Spleen (tissue), 11 donors: ENCODE measurements at regions not wholly inside any gene's neighbourhood (a gene's known extent, or its start where the extent isn't known, plus 50 kb on each side); places are given as distances from the start of the nearest gene placed in this dataset.

Source experiments
- DNase-seq: peaks from one replicate; pipeline ENCODE4 v3.0.0-alpha.2; 2020
- H3K27ac ChIP-seq, 8 donors: fragments of 200-600 bp; sonication (generic) in 7 of 8; 1 replicate in 4 of 8; 2 replicates in 4 of 8; pipeline versions ENCODE4 v1.5.0 to v1.8.0; 2016 to 2021; ENCODE audit warnings: inconsistent platforms in 4 of 8, mild to moderate bottlenecking in 4 of 8, moderate library complexity in 1 of 8
- H3K27me3 ChIP-seq, 7 donors: fragments of 200-600 bp; sonication (generic) in 6 of 7; replicated peaks in 1 of 7; 1 replicate in 4 of 7; 2 replicates in 3 of 7; pipeline versions ENCODE4 v1.5.0 to v1.8.0; 2016 to 2021; ENCODE audit warnings: inconsistent platforms in 3 of 7, mild to moderate bottlenecking in 1 of 7
- H3K36me3 ChIP-seq, 6 donors: fragments of 200-600 bp; sonication (generic) in 5 of 6; 1 replicate in 4 of 6; 2 replicates in 2 of 6; pipeline versions ENCODE4 v1.5.0 to v1.8.0; 2016 to 2021; ENCODE audit warnings: inconsistent platforms in 2 of 6
- H3K4me1 ChIP-seq, 6 donors: fragments of 200-600 bp; sonication (generic) in 5 of 6; 1 replicate in 3 of 6; 2 replicates in 3 of 6; pipeline versions ENCODE4 v1.5.0 to v1.8.0; 2016 to 2021; ENCODE audit warnings: inconsistent platforms in 3 of 6
- H3K4me3 ChIP-seq, 8 donors: fragments of 200-600 bp; sonication (generic) in 7 of 8; 1 replicate in 4 of 8; 2 replicates in 4 of 8; pipeline versions ENCODE4 v1.5.0 to v1.8.0; 2016 to 2021; ENCODE audit warnings: inconsistent platforms in 4 of 8, mild to moderate bottlenecking in 4 of 8, moderate library complexity in 2 of 8
- H3K9me3 ChIP-seq, 8 donors: fragments of 200-600 bp; sonication (generic) in 7 of 8; 1 replicate in 4 of 8; 2 replicates in 4 of 8; pipeline versions ENCODE4 v1.5.0 to v1.8.0; 2016 to 2021; ENCODE audit warnings: inconsistent platforms in 4 of 8
- CTCF ChIP-seq, 11 experiments: fragments of 200-600 bp in 7 of 11; fragments of 450-650 bp in 4 of 11; sonication (generic) in 4 of 11; IDR thresholded peaks in 8 of 11; conservative IDR thresholded peaks in 3 of 11; 1 replicate in 7 of 11; 2 replicates in 4 of 11; pipeline versions ENCODE4 v1.4.0 to v1.8.0; 2016 to 2021; ENCODE audit warnings: antibody characterized with exemption in 11 of 11, inconsistent platforms in 4 of 11, mild to moderate bottlenecking in 1 of 11
- POLR2A ChIP-seq, 3 donors: fragments of 450-650 bp; IDR thresholded peaks; one replicate each; pipeline ENCODE4 v1.5.1; 2017; ENCODE audit warnings: antibody characterized with exemption in 3 of 3, mild to moderate bottlenecking in 1 of 3
- POLR2AphosphoS5 ChIP-seq, 3 donors: sonication (generic); formaldehyde crosslinking; IDR thresholded peaks; one replicate each; pipeline ENCODE4 v1.5.1; 2017; ENCODE audit warnings: antibody characterized with exemption in 3 of 3
- WGBS, 5 donors: extraction: QIAGEN DNeasy Blood & Tissue Kit in 3 of 5; methylation state at CpG; one replicate each; pipeline versions ENCODE4 v1.1.5 to v1.1.7; 2013 to 2018; 5-methylcytosine and 5-hydroxymethylcytosine counted together
- intact Hi-C: fragments of 100-400 bp; cut with DNase I; formaldehyde crosslinking; loops from one replicate; pipeline ENCODE4 v1.15.0; 2023; ENCODE audit warnings: low total_unique reads
- donor health status: healthy with polysubstance abuse.
- donor health status: DM: no; HTN: no; CAD: no; lungs with moderate emphysema.
- donor health status: DM: no; HTN: no; CAD: no.
- donor health status: Bipolar disorder and iron deficiency.
- donor health status: healthy.
- donor health status: DM: no; HTN: no; CAD: no.
- donor health status: DM: yes; HTN: yes; CAD: no.

- no peak for TF ChIP-seq POLR2A (IDR thresholded peaks at IDR 0.05)
- no peak for TF ChIP-seq CTCF (IDR thresholded peaks at IDR 0.05 in 8 of 11, conservative IDR thresholded peaks at IDR 0.05 in 3 of 11)
- no peak for TF ChIP-seq POLR2AphosphoS5 (IDR thresholded peaks at IDR 0.05)
- intact Hi-C loops = no loop called here
- 74 to 82% (median 77%) methylated on average over 7 of the region's 7 CpGs for WGBS, 5 donors
- H3K9me3 ChIP-seq = no peaks in the 10 kb centered on the region
- H3K36me3 ChIP-seq = no peaks in the 10 kb centered on the region
- no peaks in the 10 kb centered on the region for H3K27me3 ChIP-seq
- H3K27ac ChIP-seq = no peak overlapping the region
- H3K4me3 ChIP-seq = no peak overlapping the region
- DNase-seq = no peak
- H3K4me1 ChIP-seq = no peaks in the 10 kb centered on the region
Observed at GRCh38 chr12:107541001-107541705, 144.4 kb upstream of the PWP1 start.

GRCh38 chr12:107543416-107543815 is 142.2 kb upstream of the PWP1 start:
- WGBS, 5 donors = 88 to 95% (median 93%) methylated on average over 5 of the region's 5 CpGs
- Histone ChIP-seq H3K27me3 (no peaks in the 10 kb centered on the region), H3K36me3 (no peaks in the 10 kb centered on the region), H3K9me3 (peaks cover 0 to 3% (median under 1%) of the 10 kb centered on the region in 8 donors), H3K27ac (no peak overlapping the region), H3K4me1 (no peaks in the 10 kb centered on the region), H3K4me3 (no peak overlapping the region)
- DNase-seq = no peak
- no peak for TF ChIP-seq POLR2AphosphoS5 (IDR thresholded peaks at IDR 0.05)
- no peak for TF ChIP-seq CTCF (IDR thresholded peaks at IDR 0.05 in 8 of 11, conservative IDR thresholded peaks at IDR 0.05 in 3 of 11)
- no peak for TF ChIP-seq POLR2A (IDR thresholded peaks at IDR 0.05)
- intact Hi-C loops = no loop called here

GRCh38 chr12:107543841-107544240 is 141.8 kb upstream of the PWP1 start:
- 45 to 90% (median 75%) methylated on average over 4 of the region's 4 CpGs for WGBS, 5 donors

More at GRCh38 chr12:107543841-107544240, 141.8 kb upstream of the PWP1 start:
- Histone ChIP-seq H3K36me3 (no peaks in the 10 kb centered on the region), H3K27ac (no peak overlapping the region), H3K4me3 (no peak overlapping the region), H3K4me1 (no peaks in the 10 kb centered on the region), H3K27me3 (no peaks in the 10 kb centered on the region), H3K9me3 (peaks cover 0 to 7% (median 4%) of the 10 kb centered on the region in 8 donors)
- intact Hi-C loops = no loop called here
- DNase-seq = no peak
- TF ChIP-seq POLR2AphosphoS5 (IDR thresholded peaks at IDR 0.05) (no peak), POLR2A (IDR thresholded peaks at IDR 0.05) (no peak), CTCF (IDR thresholded peaks at IDR 0.05 in 8 of 11, conservative IDR thresholded peaks at IDR 0.05 in 3 of 11) (no peak)
